HAP-1 (cell line): ENCODE measurements at regions not wholly inside any gene's neighbourhood (a gene's known extent, or its start where the extent isn't known, plus 50 kb on each side); places are given as distances from the start of the nearest gene placed in this dataset.

Experiments used
- DNase-seq, 2 experiments: peaks; one replicate each; pipeline ENCODE4 v3.0.0-alpha.2; 2016 to 2020; ENCODE audit warnings: low spot score in 2 of 2
- H3K27me3 ChIP-seq: fragments of 250-450 bp; sonication (Bioruptor Pico); 2 replicates; pipeline ENCODE4 v1.5.1; 2020; ENCODE audit warnings: low read depth, mild to moderate bottlenecking, moderate library complexity
- H3K36me3 ChIP-seq: fragments of 250-450 bp; sonication (Bioruptor Pico); replicated peaks from 2 replicates; pipeline ENCODE4 v1.5.1; 2020; ENCODE audit warnings: mild to moderate bottlenecking
- H3K4me1 ChIP-seq: fragments of 250-450 bp; sonication (Bioruptor Pico); 2 replicates; pipeline ENCODE4 v1.5.1; 2020; ENCODE audit warnings: mild to moderate bottlenecking
- H3K4me3 ChIP-seq: fragments of 250-450 bp; sonication (Bioruptor Pico); 2 replicates; pipeline ENCODE4 v1.5.1; 2020; ENCODE audit warnings: mild to moderate bottlenecking, moderate library complexity
- H3K9me3 ChIP-seq: fragments of 250-450 bp; sonication (Bioruptor Pico); 2 replicates; pipeline ENCODE4 v1.5.1; 2020; ENCODE audit warnings: mild to moderate bottlenecking, moderate library complexity
- in situ Hi-C: fragments of 300-500 bp; cut with MboI; formaldehyde crosslinking; loops from 3 replicates; pipeline ENCODE4 v1.14.3; 2020; ENCODE audit warnings: low sequenced_read_pairs, inconsistent platforms, mixed read lengths

DNA sequence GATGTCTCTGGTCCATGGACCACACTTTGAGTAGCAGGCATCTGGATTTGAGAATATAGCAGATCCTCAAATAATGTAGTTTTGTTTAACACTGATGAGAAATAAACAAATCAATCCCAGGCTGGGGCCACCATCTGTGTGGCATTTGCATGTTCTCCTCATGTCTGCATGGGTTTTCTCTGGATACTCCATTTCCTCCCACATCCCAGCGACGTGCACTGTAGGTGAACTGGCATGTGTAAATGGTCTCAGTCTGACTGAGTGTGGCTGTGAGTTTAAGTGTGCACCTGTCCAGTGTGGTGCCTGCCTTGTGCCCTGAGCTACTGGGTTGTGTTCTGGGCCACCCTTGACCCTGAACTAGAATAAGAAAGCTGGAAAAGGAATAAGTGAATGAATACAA is 66.3 kb upstream of the NANOGP8 start:
- H3K4me3 ChIP-seq, result no peak overlapping the region
- no peaks in the 10 kb centered on the region for H3K27me3 ChIP-seq
- DNase-seq, result no peak
- no peaks in the 10 kb centered on the region for H3K9me3 ChIP-seq
- no peaks in the 10 kb centered on the region for H3K4me1 ChIP-seq
- in situ Hi-C loops, result no loop called here
- no peaks in the 10 kb centered on the region for H3K36me3 ChIP-seq

DNA sequence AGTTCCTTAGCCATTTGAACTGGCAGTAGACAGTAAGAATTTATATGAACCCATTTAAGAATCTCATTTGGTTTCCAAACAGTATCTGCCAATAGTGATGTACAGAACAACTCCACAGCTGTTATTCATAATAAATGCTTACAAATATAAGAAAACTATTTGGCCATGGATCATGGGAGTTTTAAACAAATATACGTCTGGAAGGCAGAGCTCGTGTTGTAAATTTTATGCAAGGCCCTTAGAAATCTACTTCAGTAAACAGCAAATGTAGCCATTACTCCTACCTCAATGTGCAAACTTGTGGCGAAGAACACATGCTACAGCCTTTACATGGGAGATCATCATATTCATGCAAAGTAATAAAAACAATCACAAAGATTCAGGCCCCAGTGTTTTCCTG is 65.3 kb upstream of the NANOGP8 start:
- H3K4me1 ChIP-seq, result no peaks in the 10 kb centered on the region
- no peak overlapping the region for H3K4me3 ChIP-seq
- H3K9me3 ChIP-seq, result no peaks in the 10 kb centered on the region
- DNase-seq, result no peak
- no peaks in the 10 kb centered on the region for H3K36me3 ChIP-seq
- peaks cover 3% of the 10 kb centered on the region; the same call in 1 of the 2 replicates for H3K27me3 ChIP-seq
- in situ Hi-C loops, result no loop called here

DNA sequence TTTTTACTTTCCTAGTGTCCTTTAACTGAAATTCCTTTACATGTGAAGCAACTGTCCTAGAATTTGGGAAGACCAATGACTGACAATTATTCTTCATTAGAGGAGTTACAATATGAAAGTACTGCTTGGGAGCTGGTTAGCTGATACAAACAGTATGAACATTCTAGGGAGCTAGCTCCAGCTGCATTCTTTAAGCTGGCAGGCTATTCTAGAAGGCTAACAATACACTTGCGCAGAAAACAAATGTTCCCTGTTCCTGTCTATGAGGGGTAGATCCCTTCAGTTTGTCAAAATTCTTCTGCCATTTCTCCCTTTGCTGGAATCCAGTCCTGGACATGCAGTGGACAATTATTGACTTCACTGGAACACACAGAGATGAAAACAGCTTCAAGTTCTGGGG is 60.2 kb upstream of the NANOGP8 start:
- Histone ChIP-seq H3K4me3 (no peak overlapping the region), H3K36me3 (no peaks in the 10 kb centered on the region)
- in situ Hi-C loops, result no loop called here

DNA sequence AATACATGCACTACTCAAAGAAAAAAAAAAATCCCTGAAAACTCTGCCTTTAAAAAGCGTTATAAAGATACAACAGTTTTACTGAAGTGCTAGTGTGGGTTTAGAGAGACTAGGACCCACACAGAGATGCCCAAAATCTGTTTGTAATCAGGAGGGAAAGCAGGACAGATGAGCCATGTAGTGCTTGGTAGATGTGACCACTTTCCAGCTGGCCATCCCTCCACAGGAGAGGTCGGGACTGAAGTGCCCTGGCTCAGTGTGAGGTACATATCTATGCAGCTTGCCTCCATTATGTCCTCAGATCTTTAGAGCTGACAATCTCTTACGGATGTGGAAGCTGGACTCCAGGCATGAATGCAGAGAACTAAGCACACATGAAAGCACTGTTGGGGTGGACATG is 57.5 kb upstream of the NANOGP8 start:
- H3K9me3 ChIP-seq, result no peaks in the 10 kb centered on the region
- no peaks in the 10 kb centered on the region for H3K4me1 ChIP-seq
- H3K27me3 ChIP-seq, result peaks cover 3% of the 10 kb centered on the region; the same call in 1 of the 2 replicates
- no peak overlapping the region for H3K4me3 ChIP-seq
- in situ Hi-C loops, result no loop called here
- DNase-seq, result no peak
- H3K36me3 ChIP-seq, result no peaks in the 10 kb centered on the region

More for the DNA sequence above, 60.2 kb upstream of the NANOGP8 start:
- no peaks in the 10 kb centered on the region for H3K4me1 ChIP-seq
- no peaks in the 10 kb centered on the region for H3K9me3 ChIP-seq
- DNase-seq, result no peak
- peaks cover 3% of the 10 kb centered on the region; the same call in 1 of the 2 replicates for H3K27me3 ChIP-seq

DNA sequence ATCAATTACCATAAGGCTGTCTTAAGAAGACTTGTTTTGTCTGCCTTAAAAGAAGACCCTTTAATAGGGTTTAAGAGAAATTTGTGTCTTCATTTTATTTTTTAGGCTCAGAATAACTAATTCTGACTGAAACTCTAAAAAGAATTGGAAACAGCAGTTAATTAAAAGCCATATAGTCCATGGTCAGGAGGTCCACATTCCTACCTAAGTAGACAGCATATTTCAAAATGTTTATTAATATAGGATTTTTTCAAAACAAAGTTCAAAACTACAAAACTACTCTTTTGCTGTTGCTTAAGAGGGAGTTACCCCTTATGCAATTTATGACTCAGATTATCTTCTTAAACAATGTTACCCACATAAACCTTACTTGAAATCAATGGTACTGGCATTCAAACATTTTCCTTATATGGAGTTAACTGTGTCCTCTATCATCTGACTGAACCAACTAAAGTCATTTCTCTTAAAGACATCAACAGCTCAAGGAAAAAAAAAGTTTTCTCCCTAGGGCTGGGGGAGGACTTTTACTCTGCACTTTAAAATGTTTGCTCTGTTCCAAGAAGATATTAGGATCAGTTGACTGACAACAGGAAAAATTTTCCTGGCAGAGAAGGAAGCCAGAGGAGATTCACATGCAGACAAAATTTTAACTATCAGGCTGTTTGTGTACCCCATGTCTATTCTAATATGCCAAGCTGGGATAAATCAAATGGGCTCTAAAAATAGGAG is 56.8 kb upstream of the NANOGP8 start:
- DNase-seq, result no peak
- Histone ChIP-seq H3K9me3 (no peaks in the 10 kb centered on the region), H3K4me1 (no peaks in the 10 kb centered on the region), H3K36me3 (no peaks in the 10 kb centered on the region), H3K4me3 (no peak overlapping the region), H3K27me3 (peaks cover 3% of the 10 kb centered on the region; the same call in 1 of the 2 replicates)
- in situ Hi-C loops, result no loop called here

DNA sequence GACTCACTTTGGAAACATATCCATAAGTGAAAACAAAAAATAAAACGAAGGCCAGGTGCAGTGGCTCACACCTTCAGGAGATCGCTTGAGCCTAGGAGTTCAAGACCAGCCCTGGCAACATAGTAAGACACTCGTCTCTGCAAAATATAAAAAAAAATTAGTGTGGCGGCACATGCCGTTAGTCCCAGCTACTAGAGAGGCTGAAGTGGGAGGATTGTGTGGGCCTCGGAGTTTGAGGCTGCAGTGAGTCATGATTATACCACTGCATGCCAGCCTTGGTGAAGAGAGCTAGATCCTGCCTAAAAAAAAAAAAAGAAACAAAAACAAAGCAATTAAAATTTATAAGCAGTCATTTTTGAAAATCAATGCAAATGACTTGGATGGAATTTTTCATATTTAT is 54.7 kb upstream of the NANOGP8 start:
- Histone ChIP-seq H3K4me1 (no peaks in the 10 kb centered on the region), H3K9me3 (no peaks in the 10 kb centered on the region), H3K36me3 (no peaks in the 10 kb centered on the region), H3K4me3 (no peak overlapping the region), H3K27me3 (no peaks in the 10 kb centered on the region)
- in situ Hi-C loops, result no loop called here
- no peak for DNase-seq

DNA sequence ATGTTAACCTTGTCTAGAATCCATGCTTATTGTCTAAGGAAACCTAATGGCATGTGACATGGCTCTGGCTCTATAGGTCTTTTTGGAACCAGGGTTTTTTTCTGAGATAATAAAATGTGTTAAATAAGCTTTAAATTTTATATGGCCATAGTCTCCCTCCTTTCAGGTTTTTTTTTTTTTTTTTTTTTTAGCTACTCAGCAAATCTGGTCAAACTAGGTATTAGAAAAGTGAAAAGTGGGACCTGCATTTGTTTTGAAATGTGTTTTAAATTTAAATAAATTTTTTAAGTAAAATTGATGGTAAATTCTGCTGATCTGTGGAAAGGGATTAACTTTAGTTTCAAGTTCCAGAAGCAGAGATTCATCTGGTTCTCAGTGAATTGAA is 52.1 kb upstream of the NANOGP8 start:
- H3K4me3 ChIP-seq, result no peak overlapping the region
- DNase-seq, result no peak
- in situ Hi-C loops, result no loop called here
- no peaks in the 10 kb centered on the region for H3K27me3 ChIP-seq
- no peaks in the 10 kb centered on the region for H3K4me1 ChIP-seq
- no peaks in the 10 kb centered on the region for H3K36me3 ChIP-seq
- no peaks in the 10 kb centered on the region for H3K9me3 ChIP-seq

DNA sequence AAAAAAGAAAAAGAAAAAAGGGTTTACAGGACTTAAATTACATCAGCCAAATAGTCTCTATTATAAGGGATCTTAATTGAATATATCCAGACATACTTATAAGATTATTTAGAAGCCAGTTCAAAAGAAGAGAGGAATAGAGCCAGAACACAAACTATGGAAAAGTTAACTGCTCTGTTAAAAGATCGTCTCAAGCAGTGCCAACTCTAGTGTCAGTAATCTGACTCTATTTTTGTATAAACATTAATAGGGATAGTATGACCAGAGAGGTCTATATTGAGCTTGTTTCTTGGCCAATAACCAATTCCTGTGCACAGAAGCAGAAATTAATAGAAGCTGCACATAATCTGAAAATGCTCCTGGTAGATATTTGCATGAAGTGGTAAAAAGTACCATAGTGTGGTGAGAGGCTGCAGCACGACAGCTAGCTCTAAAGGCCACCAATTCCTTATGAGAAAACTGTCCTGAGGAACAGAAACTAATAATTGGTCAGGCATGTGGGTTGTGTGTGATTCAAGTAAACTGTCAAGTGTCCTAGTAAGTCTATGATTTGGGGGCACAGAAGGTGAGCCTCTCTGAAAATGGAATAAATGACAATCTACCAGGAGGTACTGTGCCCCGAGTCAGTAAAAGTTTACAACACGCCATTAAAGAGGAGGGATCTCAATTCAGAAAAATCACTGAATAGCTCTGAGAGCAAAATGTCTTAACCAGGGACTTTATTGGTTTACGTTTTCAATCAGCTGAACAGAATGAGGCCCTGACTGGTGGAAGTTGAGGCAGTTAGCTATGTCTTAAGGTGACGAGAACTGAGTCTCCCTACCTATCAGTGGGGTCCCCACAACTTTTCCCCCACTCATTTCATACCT is 51.5 kb upstream of the NANOGP8 start:
- no peak for DNase-seq
- H3K4me3 ChIP-seq, result no peak overlapping the region
- no peaks in the 10 kb centered on the region for H3K27me3 ChIP-seq
- no peaks in the 10 kb centered on the region for H3K9me3 ChIP-seq
- no peaks in the 10 kb centered on the region for H3K4me1 ChIP-seq
- in situ Hi-C loops, result no loop called here
- no peaks in the 10 kb centered on the region for H3K36me3 ChIP-seq
